Psoas muscle (tissue), 7 donors: ENCODE measurements at regions not wholly inside any gene's neighbourhood (a gene's known extent, or its start where the extent isn't known, plus 50 kb on each side); places are given as distances from the start of the nearest gene placed in this dataset.

Source experiments
- ATAC-seq, 4 donors: fragments of 200-7000 bp; cut with Tn5 transposase; one replicate each; pipeline ENCODE4 v1.9.1; 2020; ENCODE audit warnings: moderate library complexity in 3 of 4, mild to moderate bottlenecking in 2 of 4
- DNase-seq, 2 donors: peaks; one replicate each; pipeline ENCODE4 v3.0.0-alpha.2; 2020
- H3K27ac ChIP-seq: fragments of 200-600 bp; one replicate; pipeline ENCODE4 v1.8.0; 2022
- H3K27me3 ChIP-seq, 3 donors: fragments of 200-600 bp in 1 of 3; one replicate each; pipeline versions ENCODE4 v1.6.1 to v1.8.0; 2013 to 2022; ENCODE audit warnings: low read length in 2 of 3, mild to moderate bottlenecking in 2 of 3, moderate library complexity in 1 of 3; ENCODE audit not compliant: insufficient read depth in 3 of 3
- H3K36me3 ChIP-seq, 2 donors: fragments of 200-600 bp in 1 of 2; one replicate each; pipeline versions ENCODE4 v1.6.1 to v1.8.0; 2013 to 2022; ENCODE audit warnings: low read depth in 1 of 2, mild to moderate bottlenecking in 1 of 2, moderate library complexity in 1 of 2; ENCODE audit not compliant: insufficient read depth in 1 of 2
- H3K4me1 ChIP-seq: fragments of 200-600 bp; one replicate; pipeline ENCODE4 v1.8.0; 2022
- H3K4me3 ChIP-seq: fragments of 200-600 bp; one replicate; pipeline ENCODE4 v1.8.0; 2022; ENCODE audit warnings: mild to moderate bottlenecking
- H3K9me3 ChIP-seq: fragments of 200-600 bp; one replicate; pipeline ENCODE4 v1.8.0; 2022
- WGBS, 3 donors: extraction: QIAGEN DNeasy Blood & Tissue Kit; methylation state at CpG; one replicate each; pipeline versions ENCODE4 v1.1.6 to v1.1.7; 2013; 5-methylcytosine and 5-hydroxymethylcytosine counted together
- intact Hi-C, 2 donors: fragments of 100-400 bp; cut with DNase I; formaldehyde crosslinking; loops; one replicate each; pipeline versions ENCODE4 v1.11.0 to v1.14.2; 2022
- TF ChIP-seq, protein P1 (sequence below): fragments of 200-600 bp; IDR thresholded peaks from one replicate; pipeline ENCODE4 v1.8.0; 2022; ENCODE audit warnings: antibody characterized with exemption
- donor health status: healthy with polysubstance abuse.
- donor health status: DM: no; HTN: no; CAD: no; lungs with moderate emphysema.
- donor health status: Bipolar disorder and iron deficiency.
- donor health status: healthy.
- donor health status: DM: yes; HTN: yes; CAD: no.
- donor health status: DM: no; HTN: no; CAD: no.
- donor health status: DM: yes; HTN: yes; CAD: no.

DNA sequence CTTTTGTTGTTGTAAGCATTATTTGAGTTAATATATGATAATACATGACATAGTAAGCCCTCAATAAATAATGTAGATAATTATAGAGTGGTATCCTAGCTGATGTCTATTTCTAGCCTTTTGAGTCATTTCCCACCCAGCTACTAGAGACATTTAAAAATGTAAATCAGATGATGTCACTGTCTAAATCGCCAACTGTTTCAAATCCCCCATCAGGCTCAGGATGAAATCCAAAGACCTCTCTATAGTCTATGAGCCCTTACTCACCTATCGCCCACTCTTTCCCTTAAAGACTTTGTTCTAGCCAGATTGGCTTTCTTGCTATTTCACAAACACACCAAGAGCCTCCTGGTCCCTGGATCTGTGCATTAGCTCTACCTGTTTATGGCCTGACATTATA lies 135.4 kb upstream of the PLET1 start:
- no peaks in the 10 kb centered on the region for H3K36me3 ChIP-seq
- DNase-seq = no peak
- TF ChIP-seq, protein P1, sequence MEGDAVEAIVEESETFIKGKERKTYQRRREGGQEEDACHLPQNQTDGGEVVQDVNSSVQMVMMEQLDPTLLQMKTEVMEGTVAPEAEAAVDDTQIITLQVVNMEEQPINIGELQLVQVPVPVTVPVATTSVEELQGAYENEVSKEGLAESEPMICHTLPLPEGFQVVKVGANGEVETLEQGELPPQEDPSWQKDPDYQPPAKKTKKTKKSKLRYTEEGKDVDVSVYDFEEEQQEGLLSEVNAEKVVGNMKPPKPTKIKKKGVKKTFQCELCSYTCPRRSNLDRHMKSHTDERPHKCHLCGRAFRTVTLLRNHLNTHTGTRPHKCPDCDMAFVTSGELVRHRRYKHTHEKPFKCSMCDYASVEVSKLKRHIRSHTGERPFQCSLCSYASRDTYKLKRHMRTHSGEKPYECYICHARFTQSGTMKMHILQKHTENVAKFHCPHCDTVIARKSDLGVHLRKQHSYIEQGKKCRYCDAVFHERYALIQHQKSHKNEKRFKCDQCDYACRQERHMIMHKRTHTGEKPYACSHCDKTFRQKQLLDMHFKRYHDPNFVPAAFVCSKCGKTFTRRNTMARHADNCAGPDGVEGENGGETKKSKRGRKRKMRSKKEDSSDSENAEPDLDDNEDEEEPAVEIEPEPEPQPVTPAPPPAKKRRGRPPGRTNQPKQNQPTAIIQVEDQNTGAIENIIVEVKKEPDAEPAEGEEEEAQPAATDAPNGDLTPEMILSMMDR = no peak
- 83 to 98% (median 84%) methylated on average over 2 of the region's 2 CpGs for WGBS, 3 donors
- H3K27me3 ChIP-seq = no peaks in the 10 kb centered on the region
- ATAC-seq = no peak
- peaks cover 32% of the 10 kb centered on the region for H3K4me1 ChIP-seq
- intact Hi-C loops = loop anchor here in 1 of 2 donors (10.0 kb wide), 2 partner anchors 71 to 101 kb away; no protein-coding TSS in a partner anchor
- no peak overlapping the region for H3K27ac ChIP-seq
- H3K9me3 ChIP-seq = no peaks in the 10 kb centered on the region
- H3K4me3 ChIP-seq = no peak overlapping the region

DNA sequence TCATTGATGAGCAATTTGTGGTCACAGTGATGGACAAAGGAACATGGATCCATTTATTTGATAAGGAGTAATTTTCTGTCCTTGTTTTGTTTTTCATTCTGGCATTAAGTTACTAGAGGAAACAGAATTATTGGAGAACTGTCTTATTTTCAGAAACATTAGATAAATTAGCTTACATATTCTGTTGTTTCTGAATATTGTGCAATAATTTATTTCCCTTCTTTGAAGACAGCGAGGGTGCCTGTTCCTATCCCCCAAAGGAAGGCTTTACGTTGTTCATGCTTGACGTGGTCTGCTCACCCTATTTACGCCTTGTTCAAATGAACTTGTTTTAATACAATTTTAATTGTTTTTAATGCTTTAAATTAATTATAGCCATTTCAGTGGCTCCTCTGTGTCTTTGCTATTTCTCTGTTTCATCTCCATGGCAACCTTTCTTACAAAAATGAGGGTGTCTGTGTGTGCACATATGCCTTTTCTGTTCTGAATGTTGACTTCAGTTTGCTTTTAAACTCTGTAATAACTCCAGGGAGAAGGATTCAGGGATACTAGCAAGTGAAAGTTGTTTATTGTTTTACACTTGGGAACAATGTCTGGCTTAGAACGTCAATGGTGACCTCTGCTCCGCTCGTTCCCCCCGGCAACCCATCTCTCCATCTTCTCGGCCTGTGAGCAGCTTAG lies 138.3 kb upstream of the PLET1 start:
- 70 to 81% (median 79%) methylated on average over 9 of the region's 9 CpGs for WGBS, 3 donors

DNA sequence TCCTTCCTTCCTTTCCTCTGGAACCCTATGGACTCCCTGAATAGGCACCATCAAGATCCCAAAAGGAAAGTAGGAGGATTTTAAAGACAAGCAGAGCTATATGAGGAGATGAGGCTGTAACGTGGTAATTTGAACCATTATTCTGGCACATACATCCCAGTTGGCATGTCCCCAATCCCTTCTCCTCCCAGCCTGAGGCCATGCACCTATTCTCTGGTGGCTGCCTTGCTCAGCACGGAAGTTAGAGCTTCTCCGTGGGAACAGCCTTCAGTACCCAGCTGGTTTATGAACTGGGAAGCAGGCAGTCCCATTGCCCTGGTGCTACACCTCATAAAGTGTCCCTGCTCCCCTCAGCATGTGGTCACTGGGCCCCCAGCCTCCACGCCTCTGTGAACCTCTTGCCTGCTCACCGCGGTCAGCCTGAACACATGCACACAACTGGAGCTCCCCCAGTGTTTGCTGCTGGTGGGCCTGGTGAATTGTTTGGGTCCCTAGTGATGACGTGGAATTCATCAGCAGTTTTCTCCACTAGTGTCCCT lies 139.9 kb upstream of the PLET1 start:
- H3K27ac ChIP-seq = peak overlapping the region; percentile 53
- no peaks in the 10 kb centered on the region for H3K27me3 ChIP-seq
- H3K4me1 ChIP-seq = peaks cover 12% of the 10 kb centered on the region
- H3K4me3 ChIP-seq = no peak overlapping the region
- no peaks in the 10 kb centered on the region for H3K9me3 ChIP-seq
- no peaks in the 10 kb centered on the region for H3K36me3 ChIP-seq
- TF ChIP-seq, protein P1 = no peak
- ATAC-seq = peak; percentile 24 to 41 (median 32)
- DNase-seq = no peak
- intact Hi-C loops = no loop called here
- 48 to 65% (median 48%) methylated on average over 7 of the region's 7 CpGs for WGBS, 3 donors

More for the DNA sequence above, 138.3 kb upstream of the PLET1 start:
- TF ChIP-seq, protein P1 = no peak
- intact Hi-C loops = loop anchor here in 1 of 2 donors (10.0 kb wide), 2 partner anchors 74 to 104 kb away; no protein-coding TSS in a partner anchor
- ATAC-seq = no peak
- Histone ChIP-seq H3K9me3 (no peaks in the 10 kb centered on the region), H3K4me1 (peaks cover 27% of the 10 kb centered on the region), H3K4me3 (no peak overlapping the region), H3K27me3 (no peaks in the 10 kb centered on the region), H3K36me3 (no peaks in the 10 kb centered on the region), H3K27ac (no peak overlapping the region)
- no peak for DNase-seq

DNA sequence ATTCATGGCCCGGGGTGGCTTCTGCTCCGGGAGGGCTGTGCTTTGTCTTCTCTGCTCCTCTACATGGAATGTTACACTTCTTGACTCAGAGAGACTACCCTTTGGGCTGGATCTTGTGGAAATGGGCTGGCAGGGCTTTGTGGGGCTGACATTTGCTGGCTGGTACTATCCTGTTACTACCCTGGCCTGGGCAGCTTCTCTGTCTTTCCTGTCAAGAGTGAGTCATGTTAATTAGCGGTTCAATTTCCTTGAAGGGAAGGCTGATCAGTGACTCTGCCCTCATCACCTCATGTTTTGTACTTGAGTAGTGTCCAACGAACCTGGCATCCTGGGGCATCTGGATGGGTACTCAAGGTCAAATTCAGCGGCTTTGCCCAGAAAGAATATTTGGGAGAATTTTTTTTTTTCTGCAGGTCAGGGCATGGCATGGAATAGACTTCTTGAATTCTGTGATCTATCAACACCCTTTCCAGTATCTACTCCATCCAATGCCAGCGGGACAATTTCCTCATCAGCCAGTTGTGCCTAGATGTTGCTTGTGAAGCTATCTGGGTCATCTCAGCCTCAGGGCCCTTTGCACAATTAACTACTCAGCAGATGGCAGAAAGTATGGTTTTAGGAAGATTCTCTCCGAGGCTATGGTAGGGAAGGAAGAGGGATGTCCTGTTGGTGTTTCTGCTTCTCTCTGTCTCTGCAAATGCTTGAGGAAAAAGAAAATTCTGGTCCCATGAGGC lies 140.5 kb upstream of the PLET1 start:
- Histone ChIP-seq H3K36me3 (no peaks in the 10 kb centered on the region), H3K27me3 (no peaks in the 10 kb centered on the region), H3K4me1 (peaks cover 8% of the 10 kb centered on the region), H3K9me3 (no peaks in the 10 kb centered on the region), H3K27ac (peak overlapping the region; percentile 53), H3K4me3 (no peak overlapping the region)
- 40 to 62% (median 46%) methylated on average over 7 of the region's 7 CpGs for WGBS, 3 donors
- ATAC-seq (peak; percentile 75 to 91 (median 81)), DNase-seq (no peak)
- TF ChIP-seq, protein P1 = no peak
- intact Hi-C loops = no loop called here
